ENCODE measurements at regions not wholly inside any gene's neighbourhood (a gene's known extent, or its start where the extent isn't known, plus 50 kb on each side); places are given as distances from the start of the nearest gene placed in this dataset.
A peak's percentile ranks its signal among the peaks of the same experiment; 100 is the strongest.

DNA sequence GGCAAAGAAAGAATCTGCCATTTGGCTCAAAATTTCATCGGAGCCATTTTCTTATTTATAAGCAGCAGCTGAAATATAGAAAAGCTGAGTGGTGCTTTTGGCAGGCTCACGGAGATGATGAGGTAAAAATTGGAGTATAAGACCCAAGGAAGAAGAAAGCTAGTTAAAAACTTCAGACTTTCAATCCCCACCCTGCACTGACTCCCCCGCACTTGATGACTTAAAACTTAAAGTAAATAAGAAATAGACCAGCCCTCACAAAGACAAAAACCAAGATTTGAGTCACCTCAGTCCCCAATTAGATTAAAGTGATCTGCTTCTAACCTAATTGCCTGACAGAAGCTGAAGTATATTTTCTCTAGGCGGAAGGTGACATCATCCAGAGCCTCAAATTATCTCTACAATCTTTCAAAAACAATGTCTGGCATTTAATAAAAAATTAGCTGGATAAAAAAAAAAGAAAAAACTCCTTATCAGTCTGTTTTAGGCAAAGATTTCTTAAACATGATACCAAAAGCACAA, 124.0 kb upstream of the PJA2 start (continued):
- TF ChIP-seq, protein P1, sequence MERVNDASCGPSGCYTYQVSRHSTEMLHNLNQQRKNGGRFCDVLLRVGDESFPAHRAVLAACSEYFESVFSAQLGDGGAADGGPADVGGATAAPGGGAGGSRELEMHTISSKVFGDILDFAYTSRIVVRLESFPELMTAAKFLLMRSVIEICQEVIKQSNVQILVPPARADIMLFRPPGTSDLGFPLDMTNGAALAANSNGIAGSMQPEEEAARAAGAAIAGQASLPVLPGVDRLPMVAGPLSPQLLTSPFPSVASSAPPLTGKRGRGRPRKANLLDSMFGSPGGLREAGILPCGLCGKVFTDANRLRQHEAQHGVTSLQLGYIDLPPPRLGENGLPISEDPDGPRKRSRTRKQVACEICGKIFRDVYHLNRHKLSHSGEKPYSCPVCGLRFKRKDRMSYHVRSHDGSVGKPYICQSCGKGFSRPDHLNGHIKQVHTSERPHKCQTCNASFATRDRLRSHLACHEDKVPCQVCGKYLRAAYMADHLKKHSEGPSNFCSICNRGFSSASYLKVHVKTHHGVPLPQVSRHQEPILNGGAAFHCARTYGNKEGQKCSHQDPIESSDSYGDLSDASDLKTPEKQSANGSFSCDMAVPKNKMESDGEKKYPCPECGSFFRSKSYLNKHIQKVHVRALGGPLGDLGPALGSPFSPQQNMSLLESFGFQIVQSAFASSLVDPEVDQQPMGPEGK (tag by site-specific recombination; IDR thresholded peaks at IDR 0.05) = no peak
- TF ChIP-seq ZNF473 (tag by site-specific recombination; IDR thresholded peaks at IDR 0.05) (no peak), ZNF169 (tag by site-specific recombination; IDR thresholded peaks at IDR 0.05) (no peak), ZNF19 (tag by site-specific recombination; IDR thresholded peaks at IDR 0.05; ENCODE audit: low read depth) (no peak), ZNF629 (tag by site-specific recombination; IDR thresholded peaks at IDR 0.05) (peak; percentile 83; the same call in 1 of the 2 replicates), ZNF560 (tag by site-specific recombination; IDR thresholded peaks at IDR 0.05; ENCODE audit: borderline replicate concordance) (no peak), KLF8 (tag by site-specific recombination; IDR thresholded peaks at IDR 0.05) (peak; percentile 34; the same call in 1 of the 2 replicates), ZBTB21 (tag by site-specific recombination; IDR thresholded peaks at IDR 0.05) (peak; percentile 20; the same call in 1 of the 2 replicates), ZNF112 (tag by site-specific recombination; IDR thresholded peaks at IDR 0.05) (no peak), ZNF341 (tag by site-specific recombination; IDR thresholded peaks at IDR 0.05; ENCODE audit: low read depth) (no peak), ZNF548 (tag by site-specific recombination; IDR thresholded peaks at IDR 0.05) (no peak), ZNF248 (tag by site-specific recombination; IDR thresholded peaks at IDR 0.05) (no peak), ZNF654 (tag by site-specific recombination; IDR thresholded peaks at IDR 0.05; ENCODE audit: low read depth) (no peak), ZNF10 (tag by site-specific recombination; IDR thresholded peaks at IDR 0.05) (0 out of 2 replicates have a peak, but pooled peaks have one; percentile 18), ZBTB17 (tag by site-specific recombination; IDR thresholded peaks at IDR 0.05) (no peak), ZFP37 (tag by site-specific recombination; IDR thresholded peaks at IDR 0.05) (no peak), MZF1 (tag by site-specific recombination; IDR thresholded peaks at IDR 0.05; ENCODE audit: borderline replicate concordance) (peak; percentile 87), ZNF521 (tag by site-specific recombination; IDR thresholded peaks at IDR 0.05) (no peak), KLF10 (tag by site-specific recombination; IDR thresholded peaks at IDR 0.05) (peak; percentile 35; the same call in 1 of the 2 replicates), ZNF510 (tag by site-specific recombination; IDR thresholded peaks at IDR 0.05; ENCODE audit: insufficient replicate concordance) (peak; percentile 49), GLI4 (tag by site-specific recombination; IDR thresholded peaks at IDR 0.05) (no peak), ZNF16 (tag by site-specific recombination; IDR thresholded peaks at IDR 0.05; ENCODE audit: low read depth) (no peak)
- TF ChIP-seq, protein P2, sequence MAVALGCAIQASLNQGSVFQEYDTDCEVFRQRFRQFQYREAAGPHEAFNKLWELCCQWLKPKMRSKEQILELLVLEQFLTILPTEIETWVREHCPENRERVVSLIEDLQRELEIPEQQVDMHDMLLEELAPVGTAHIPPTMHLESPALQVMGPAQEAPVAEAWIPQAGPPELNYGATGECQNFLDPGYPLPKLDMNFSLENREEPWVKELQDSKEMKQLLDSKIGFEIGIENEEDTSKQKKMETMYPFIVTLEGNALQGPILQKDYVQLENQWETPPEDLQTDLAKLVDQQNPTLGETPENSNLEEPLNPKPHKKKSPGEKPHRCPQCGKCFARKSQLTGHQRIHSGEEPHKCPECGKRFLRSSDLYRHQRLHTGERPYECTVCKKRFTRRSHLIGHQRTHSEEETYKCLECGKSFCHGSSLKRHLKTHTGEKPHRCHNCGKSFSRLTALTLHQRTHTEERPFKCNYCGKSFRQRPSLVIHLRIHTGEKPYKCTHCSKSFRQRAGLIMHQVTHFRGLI (tag by site-specific recombination; IDR thresholded peaks at IDR 0.05) = no peak
- TF ChIP-seq, protein P3, sequence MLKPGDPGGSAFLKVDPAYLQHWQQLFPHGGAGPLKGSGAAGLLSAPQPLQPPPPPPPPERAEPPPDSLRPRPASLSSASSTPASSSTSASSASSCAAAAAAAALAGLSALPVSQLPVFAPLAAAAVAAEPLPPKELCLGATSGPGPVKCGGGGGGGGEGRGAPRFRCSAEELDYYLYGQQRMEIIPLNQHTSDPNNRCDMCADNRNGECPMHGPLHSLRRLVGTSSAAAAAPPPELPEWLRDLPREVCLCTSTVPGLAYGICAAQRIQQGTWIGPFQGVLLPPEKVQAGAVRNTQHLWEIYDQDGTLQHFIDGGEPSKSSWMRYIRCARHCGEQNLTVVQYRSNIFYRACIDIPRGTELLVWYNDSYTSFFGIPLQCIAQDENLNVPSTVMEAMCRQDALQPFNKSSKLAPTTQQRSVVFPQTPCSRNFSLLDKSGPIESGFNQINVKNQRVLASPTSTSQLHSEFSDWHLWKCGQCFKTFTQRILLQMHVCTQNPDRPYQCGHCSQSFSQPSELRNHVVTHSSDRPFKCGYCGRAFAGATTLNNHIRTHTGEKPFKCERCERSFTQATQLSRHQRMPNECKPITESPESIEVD (tag by site-specific recombination; IDR thresholded peaks at IDR 0.05) = peak; percentile 88
- TF ChIP-seq, protein P4, sequence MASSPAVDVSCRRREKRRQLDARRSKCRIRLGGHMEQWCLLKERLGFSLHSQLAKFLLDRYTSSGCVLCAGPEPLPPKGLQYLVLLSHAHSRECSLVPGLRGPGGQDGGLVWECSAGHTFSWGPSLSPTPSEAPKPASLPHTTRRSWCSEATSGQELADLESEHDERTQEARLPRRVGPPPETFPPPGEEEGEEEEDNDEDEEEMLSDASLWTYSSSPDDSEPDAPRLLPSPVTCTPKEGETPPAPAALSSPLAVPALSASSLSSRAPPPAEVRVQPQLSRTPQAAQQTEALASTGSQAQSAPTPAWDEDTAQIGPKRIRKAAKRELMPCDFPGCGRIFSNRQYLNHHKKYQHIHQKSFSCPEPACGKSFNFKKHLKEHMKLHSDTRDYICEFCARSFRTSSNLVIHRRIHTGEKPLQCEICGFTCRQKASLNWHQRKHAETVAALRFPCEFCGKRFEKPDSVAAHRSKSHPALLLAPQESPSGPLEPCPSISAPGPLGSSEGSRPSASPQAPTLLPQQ (tag by site-specific recombination; IDR thresholded peaks at IDR 0.05) = no peak
- TF ChIP-seq, protein P5, sequence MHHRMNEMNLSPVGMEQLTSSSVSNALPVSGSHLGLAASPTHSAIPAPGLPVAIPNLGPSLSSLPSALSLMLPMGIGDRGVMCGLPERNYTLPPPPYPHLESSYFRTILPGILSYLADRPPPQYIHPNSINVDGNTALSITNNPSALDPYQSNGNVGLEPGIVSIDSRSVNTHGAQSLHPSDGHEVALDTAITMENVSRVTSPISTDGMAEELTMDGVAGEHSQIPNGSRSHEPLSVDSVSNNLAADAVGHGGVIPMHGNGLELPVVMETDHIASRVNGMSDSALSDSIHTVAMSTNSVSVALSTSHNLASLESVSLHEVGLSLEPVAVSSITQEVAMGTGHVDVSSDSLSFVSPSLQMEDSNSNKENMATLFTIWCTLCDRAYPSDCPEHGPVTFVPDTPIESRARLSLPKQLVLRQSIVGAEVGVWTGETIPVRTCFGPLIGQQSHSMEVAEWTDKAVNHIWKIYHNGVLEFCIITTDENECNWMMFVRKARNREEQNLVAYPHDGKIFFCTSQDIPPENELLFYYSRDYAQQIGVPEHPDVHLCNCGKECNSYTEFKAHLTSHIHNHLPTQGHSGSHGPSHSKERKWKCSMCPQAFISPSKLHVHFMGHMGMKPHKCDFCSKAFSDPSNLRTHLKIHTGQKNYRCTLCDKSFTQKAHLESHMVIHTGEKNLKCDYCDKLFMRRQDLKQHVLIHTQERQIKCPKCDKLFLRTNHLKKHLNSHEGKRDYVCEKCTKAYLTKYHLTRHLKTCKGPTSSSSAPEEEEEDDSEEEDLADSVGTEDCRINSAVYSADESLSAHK (tag by site-specific recombination; IDR thresholded peaks at IDR 0.05) = no peak
- TF ChIP-seq, protein P6, sequence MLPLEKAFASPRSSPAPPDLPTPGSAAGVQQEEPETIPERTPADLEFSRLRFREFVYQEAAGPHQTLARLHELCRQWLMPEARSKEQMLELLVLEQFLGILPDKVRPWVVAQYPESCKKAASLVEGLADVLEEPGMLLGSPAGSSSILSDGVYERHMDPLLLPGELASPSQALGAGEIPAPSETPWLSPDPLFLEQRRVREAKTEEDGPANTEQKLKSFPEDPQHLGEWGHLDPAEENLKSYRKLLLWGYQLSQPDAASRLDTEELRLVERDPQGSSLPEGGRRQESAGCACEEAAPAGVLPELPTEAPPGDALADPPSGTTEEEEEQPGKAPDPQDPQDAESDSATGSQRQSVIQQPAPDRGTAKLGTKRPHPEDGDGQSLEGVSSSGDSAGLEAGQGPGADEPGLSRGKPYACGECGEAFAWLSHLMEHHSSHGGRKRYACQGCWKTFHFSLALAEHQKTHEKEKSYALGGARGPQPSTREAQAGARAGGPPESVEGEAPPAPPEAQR (tag by site-specific recombination; IDR thresholded peaks at IDR 0.05) = no peak
- TF ChIP-seq, protein P7, sequence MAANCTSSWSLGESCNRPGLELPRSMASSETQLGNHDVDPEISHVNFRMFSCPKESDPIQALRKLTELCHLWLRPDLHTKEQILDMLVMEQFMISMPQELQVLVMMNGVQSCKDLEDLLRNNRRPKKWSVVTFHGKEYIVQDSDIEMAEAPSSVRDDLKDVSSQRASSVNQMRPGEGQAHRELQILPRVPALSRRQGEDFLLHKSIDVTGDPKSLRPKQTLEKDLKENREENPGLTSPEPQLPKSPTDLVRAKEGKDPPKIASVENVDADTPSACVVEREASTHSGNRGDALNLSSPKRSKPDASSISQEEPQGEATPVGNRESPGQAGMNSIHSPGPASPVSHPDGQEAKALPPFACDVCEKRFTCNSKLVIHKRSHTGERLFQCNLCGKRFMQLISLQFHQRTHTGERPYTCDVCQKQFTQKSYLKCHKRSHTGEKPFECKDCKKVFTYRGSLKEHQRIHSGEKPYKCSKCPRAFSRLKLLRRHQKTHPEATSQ (tag by site-specific recombination; IDR thresholded peaks at IDR 0.05) = no peak
